NCI-H2196 (cell line): ENCODE measurements at regions not wholly inside any gene's neighbourhood (a gene's known extent, or its start where the extent isn't known, plus 50 kb on each side); places are given as distances from the start of the nearest gene placed in this dataset.

Source experiments
- DNase-seq: peaks from one replicate; lab custom pipeline; 2025; ENCODE audit not compliant: unreplicated experiment; lab: John Stamatoyannopoulos, UW

DNA sequence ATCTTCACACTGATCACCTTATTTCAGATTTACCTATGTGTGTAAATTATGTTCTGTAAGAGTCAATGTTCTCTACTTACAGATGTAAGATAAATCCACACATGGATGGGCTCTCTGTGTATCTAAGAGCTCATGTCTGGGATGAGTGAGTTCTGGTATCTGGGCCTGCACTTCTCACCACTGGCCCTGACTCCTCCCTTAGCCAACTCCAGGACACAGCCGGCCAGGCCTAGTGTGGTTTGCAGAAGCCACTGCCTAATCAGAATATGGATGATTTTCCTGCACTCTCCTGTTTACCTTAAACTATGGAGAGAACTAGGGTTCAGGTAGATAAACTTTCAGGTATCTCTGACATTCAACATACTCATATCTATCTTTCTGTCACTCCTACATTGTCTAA is 1284.8 kb downstream of the TMEM121 start:
- DNase-seq, result no peak

DNA sequence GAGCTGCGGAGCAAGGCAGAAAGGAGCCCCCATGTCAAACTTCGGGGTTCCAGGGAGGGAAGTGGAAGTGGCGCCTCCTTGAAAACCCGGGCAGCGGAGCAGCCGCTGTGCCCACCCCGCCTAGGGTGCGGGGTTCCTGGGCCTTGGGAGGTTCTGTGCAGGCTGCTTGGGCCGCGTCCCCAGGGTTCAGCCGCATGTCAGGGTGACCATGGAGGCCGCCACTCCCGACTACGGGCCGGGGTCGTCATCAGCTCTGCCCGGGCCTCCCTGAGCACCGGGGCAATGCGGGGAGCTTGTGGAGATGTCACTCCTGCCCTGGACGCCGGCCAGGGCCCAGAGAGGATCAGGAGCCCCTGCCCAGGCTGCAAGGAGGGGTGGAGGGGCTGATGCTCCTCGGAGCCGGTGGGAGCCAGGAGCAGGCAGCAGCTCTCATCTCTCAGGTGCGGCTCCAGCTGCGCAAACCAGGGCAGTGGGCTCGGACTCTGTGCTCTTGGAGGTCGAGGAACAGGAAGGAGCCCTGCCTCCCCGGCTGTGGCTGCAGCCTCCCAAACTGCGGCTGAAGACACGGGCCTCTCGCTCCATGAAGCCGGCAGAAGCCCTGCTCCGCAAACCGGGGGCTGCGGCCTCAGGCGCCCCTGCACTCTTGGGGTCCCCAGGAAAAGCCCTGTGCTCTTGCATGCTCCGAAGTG is 1286.5 kb downstream of the TMEM121 start:
- DNase-seq, result no peak

DNA sequence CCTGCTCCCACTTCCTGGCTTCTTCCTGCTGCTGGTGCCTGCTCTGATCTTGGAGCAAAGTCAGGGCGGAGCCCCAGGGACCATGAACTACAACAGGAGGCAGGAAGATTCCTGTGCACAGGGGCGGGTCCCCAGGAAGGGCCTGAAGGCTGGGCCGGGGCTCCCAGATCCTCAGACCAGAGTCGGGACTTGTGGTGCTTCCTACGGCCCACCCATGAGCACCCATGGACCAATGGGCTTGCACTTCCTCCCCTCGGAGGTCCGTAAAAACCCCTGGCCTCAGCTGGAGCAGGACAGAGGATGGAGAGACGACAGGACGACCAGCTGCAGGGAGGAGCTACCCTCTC is 1287.1 kb downstream of the TMEM121 start:
- no peak for DNase-seq

DNA sequence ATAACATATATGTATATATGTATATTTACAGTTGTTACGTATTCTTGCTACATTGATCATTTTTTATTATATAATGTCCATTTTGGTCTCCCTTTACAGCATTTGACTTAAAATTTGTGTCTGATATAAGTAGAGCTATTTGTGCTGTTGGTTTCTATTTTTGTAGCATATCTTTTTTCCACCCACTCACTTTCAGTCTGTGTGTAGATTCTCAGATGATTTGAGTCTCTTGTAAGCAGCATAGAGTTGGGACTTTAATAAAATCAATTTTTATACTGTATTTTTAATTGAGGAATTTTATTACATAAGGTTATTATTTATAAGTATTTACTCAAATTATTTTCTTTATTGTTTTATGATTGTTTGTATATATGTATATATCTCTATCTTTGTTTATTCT is 1293.7 kb downstream of the TMEM121 start:
- DNase-seq, result no peak

DNA sequence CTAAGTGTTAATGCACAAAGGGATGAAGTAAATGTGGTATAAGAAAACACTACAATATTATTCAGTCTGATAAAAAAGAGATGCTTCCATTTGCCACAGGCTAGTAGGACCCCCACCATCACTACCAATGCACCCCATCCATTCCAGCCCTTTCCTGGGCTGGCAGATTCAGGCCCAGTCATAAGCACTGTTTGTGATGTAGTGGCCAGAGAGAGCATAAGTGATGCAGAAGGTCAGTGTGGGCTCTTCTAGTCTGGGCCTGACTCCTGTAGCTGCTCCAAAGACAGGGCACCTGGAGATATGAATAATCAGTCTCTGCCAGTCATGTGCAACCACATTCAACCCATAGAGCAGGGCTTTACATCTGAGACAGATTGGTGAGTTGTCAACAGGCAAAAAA is 1294.7 kb downstream of the TMEM121 start:
- DNase-seq, result no peak

DNA sequence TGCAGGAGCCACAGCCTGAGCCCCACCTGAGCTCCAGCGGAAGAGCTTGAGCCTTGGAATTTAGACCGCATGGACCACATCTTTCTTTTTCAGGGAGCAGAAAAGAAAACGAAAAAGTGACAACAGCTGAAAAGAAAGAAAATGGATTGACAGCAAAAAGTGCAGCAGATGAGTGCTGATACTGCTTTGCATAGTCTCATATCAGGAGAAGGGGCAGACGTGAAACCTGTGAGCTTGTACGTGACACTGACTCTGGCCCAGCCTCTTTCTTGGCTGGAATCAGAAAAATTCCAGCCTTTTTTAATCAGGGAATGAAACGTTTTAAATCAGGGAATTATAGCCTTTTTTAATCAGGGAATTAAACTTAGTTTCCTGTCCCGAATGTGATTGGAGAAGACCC is 1296.5 kb downstream of the TMEM121 start:
- no peak for DNase-seq

DNA sequence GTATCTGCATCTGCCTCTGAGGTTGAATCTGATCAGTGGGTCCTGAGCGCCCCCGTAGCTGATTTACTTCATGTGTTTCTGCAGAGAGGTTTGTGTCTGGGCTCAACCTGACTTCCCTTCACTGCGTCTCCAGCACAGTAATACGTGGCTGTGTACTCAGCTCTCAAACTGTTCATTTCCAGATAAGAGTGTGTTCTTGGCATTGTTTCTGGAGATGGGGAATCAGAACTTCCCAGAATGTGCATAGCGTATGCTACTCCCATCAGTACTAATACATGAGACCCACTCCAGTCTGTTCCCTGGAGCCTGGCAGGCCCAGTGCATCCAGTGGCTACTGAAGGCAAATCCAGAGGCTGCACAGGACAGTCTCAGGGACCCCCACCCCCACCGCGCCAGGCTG is 1297.2 kb downstream of the TMEM121 start:
- DNase-seq, result no peak

DNA sequence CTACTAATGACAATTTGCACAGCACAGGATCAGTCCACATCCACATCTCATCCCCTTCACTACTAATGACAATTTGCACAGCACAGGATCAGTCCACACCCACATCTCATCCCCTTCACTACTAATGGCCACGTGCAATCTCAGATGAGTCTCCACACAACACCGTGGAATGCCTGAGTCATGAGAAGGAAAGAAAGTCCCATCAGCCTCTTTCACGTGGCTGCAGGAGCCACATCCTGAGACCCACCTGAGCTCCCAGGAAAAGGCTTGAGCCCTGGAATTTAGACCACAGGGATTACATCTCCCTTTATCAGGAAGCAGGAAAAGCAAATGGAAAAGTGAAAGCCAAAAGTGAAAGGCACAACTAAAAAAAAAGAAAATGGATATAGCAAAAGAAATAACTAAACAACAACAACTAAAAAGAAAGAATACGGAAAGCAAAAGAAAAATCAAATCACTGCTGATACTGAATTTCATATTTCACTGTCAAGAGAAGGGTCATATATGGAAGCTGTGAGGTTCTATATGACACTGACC is 1300.5 kb downstream of the TMEM121 start:
- no peak for DNase-seq

DNA sequence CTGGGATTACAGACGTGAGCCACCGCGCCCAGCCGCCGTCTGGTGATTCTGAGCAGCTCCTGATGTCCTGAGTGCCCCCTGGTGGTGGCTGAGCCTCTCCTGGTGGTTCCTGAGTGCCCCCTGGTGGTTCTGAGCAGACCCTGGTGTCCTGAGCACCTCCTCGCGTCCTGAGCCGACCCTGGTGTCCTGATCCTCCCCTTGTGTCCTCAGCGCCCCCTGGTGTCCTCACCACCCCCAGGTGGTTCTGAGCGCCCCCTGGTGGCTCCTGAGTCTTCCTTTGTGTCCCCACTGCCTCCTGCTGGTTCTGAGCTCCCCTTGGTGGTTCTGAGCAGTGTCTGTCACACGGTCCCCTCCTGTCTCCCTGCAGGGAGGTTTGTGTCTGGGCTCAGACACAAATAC is 1304.9 kb downstream of the TMEM121 start:
- DNase-seq, result no peak

DNA sequence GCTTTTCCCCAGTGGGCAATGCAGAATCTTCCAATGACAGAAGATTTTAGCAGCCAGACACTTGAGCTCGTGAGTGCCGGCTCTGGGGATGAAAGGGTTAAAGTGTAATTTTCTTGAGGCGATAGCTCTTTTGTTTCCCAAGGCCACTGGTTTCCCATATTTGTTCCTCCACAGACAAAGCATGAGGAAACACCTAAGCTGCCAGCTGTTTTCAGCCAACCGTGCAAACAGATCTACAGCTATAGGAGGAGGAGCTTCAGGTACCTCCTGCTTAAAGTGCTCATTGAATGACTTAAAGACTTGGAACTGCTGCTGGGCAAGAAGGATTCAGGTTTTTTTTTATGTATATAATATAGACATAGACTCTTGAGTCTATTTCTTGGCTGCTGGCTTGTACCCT is 1311.5 kb downstream of the TMEM121 start:
- DNase-seq, result no peak

DNA sequence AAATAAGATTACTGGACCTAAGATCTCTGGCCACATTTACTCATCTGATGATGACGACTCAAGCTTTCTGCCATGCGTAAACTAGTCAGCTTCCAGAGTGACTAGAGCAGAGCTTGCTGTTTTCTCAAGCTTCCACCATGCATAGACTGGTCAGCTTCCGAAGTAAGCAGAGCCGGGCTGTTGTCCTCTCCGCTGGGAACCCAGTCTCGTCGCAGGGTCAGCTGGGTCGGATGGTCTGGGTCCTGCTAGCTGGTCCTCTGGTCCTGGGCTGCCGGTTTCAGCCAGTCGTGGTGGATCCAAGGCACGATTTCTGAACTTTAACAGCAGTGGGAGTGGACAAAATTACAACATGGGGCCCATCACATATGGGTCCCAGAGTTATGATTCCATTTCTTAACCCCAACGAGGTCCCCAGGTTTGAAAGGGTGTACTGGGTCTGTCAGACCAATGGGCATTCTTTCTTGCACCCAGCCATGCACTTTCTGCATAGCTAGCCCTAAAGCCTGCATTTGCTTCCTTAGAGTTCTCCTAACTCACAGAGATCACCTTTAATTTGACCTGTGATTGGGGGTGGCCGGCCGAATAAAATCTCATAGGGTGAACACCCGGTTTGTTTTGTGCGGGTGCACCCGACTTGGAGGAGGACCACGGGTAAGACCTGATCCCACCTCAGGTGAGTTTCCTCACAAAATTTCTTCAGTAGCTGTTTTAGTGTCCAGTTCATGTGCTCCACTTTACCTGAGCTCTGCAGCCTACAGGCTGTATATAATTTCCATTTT is 1312.8 kb downstream of the TMEM121 start:
- DNase-seq, result no peak

DNA sequence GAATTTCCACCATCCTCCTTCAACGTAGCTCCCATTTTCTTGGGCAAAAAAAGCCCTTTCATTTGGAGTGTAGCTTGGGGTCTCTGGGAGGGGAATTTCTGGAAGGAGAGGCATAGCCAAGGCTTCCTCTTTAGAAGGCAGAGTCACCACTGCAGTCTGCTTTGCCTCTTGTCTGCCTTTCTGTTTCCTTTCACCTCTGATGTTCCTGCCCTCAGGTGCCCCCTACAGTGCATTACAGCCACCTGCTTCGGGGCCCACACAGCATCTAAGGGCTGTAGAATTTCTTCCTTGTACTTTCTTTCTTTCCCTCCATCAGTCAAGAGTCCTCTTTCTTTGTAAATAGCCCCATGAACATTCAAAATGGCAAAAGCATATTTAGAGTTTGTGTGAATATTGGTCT is 1313.9 kb downstream of the TMEM121 start:
- no peak for DNase-seq

DNA sequence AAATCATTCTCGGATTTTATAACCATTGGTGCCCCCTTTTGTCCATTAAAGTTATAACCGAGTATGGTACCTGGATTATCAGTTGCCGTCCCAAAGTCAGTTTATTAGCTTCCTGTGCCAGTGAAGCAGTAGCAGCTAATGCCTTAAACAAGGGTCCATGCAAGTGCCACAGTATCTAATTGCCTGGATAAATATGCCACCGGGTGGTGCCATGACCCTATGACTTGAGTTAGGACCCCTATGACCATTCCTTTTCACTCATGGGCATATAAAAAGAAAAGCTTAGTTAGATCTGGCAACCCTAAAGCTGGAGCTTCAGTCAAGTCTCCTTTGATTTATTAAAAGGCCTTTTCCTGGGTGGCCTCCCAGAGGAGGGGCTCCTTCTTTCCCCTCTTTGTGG is 1314.6 kb downstream of the TMEM121 start:
- DNase-seq, result no peak

DNA sequence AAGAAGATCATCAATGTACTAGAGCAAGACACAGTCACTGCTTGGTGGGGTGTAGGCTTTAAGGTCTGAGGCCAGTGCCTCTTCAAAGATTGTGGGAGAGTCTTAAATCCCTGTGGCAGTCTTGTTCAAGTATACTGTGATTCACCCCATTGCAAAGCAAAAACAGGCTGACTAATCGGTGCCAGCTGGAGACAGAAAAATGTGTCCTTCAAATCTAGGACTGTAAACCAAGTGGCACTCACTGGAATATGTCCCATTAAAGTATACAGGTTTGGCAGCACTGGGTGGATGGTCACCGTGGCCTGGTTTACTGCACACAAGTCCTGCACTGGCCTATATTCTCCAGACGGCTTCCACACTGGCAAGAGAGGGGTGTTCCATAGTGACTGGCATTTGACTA is 1315.3 kb downstream of the TMEM121 start:
- no peak for DNase-seq

DNA sequence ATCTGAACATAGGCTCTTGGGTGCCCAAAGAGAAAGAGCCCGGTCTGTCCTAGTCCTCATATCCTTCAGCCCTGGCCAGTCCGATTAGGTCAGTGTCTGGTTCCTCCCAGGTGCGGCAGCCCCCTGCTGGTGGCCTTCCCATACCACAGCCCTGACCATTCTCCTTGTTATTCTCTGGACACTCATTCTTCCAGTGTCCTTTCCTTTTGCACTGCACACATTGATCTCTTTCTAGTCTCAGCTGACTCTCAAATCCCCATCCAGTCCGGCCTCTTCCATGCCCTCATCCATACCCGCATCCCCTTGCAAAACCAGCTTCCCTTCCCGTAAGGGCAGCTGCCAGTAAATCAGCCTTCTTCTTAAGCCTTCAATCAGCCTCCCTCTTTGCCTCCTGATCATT is 1316.3 kb downstream of the TMEM121 start:
- no peak for DNase-seq

DNA sequence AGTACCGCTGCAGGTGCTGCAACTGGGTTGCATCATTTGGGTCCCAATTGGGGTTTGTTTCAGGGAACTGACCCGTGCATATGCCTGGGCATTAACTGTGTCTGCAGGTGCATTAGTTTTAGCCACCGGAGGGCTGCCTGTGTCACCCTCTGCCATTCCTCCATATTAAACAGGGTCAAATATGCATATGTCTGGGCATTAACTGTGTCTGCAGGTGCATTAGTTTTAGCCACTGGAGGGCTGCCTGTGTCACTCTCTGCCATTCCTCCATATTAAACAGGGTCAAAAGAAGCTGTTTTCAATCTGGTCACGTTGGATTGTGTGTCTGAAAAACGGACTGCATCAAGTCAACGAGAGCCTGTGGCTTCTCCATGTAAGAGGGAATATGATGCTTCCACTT is 1317.0 kb downstream of the TMEM121 start:
- DNase-seq, result no peak

DNA sequence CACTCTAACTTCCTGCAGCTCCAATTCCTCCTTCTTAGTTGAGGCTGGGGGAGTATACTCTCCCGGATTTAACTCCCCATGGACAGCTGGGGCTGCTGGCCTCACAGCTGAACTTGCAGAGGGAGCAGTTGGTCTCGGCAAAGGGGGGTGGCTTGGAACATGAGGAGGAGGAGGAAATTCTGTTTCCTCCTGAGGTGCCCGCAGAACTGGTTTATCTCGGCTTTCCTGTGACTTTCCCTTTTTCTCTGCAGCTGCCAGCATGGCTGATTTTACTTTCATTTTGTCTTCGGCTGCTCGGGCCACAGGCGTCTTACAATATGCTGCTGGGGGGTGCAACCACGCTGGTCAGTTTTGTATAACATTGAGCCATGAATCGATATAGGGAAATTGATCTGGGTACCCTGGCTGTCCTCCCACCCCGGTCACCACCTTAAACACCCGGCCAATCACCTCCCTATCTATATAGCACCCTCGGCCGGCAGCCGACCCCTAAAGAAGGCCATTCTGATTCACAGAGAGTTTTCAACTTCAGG is 1317.6 kb downstream of the TMEM121 start:
- no peak for DNase-seq

DNA sequence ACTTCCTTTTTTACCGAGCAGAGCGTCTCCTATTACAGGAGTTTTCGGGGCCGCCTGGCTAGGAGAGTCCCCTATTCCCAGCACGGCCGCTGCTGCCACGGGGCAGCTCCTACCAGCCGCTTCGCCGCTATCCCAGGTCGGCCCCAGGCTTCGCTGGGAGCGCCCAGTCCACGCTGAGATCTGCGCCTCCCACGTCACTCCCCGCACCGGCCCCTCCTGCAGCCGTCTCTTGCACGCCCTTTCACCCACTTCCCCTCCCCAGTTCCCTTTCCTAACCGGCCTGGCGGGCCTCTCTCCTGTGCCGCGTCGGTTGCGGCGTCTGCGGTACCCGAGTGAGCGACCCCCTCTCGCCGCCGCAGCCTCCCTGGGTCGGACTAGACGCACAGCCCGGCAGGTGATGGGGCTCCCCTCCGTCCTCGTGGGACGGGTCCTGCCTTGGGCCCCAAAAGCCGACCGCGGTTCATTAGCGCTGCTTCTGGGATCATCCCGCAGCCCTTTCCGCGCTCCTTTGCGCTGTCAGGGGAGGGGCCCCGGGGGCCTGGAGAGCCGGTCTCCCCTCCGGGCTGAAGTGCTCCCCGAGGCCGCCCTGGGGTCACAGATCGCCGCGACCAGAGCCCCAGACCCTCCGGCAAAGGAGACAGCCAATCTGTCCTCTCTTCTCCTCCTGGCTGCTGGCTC is 1318.4 kb downstream of the TMEM121 start:
- no peak for DNase-seq

DNA sequence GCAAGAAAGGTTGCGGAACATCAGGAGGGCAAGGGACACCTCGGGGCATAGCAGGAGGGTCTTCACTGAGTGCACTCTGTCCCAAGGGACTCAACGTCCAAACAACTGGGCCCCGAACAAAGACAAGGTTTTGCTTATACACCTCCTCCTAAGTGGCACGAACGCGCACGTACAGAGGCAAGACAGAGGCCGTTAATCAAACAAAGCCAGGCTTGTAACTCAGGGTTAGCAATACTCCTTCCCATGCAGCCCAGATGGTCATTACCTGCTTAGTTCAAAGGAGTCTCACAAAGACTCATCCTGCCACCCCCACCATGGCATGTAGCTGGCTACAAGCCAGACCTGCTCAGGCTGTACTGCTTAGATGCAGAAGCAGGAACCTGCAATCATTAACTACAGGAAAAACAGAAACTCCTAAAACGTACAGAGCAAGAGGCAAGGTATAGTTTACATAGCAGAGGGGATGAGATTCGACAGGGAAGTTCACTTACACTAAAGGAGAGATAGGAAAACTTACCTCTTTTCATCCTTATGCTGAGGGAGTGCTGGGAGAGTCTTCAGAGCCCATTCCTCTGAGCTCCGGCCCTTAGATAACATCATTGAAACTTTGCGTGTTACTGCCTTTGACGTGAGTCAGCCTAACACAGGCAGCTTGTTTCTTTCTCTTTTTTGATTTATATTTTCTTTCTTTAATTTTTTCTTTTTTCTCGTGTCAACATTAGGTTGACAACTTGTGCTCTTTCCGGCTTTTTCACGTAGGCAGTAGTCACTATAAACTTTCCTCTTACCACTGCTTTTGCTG is 1319.1 kb downstream of the TMEM121 start:
- DNase-seq, result no peak

DNA sequence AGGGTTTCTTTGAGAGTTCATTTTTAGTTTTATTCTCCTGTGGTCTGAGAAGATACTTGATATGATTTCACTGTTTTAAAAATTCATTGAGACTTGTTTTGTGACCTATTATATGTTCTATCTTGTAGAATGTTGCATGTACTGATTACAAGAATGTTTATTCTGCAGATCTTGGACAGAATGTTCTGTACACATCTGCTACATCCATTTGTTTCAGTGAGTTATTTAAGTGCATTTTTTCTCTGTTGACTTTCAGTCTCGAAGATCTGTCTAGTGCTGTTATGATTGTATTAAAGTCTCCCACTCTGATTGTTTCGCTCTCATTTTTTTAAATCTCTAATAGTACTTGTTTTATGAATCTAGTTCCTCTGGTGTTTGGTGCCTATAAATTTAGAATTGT is 1319.8 kb downstream of the TMEM121 start:
- DNase-seq, result no peak
